B cell (primary cell): ENCODE measurements at regions not wholly inside any gene's neighbourhood (a gene's known extent, or its start where the extent isn't known, plus 50 kb on each side); places are given as distances from the start of the nearest gene placed in this dataset.

Experiments
- ATAC-seq: fragments of 200-7000 bp; cut with Tn5 transposase; one replicate; pipeline ENCODE4 v1.10.0; 2021; ENCODE audit warnings: low read depth, mild to moderate bottlenecking, moderate number of reproducible peaks, moderate library complexity
- CTCF ChIA-PET: fragments of 350-600 bp; sonication (Branson Sonifier 250); formaldehyde crosslinking; loops from one replicate; lab custom pipeline; 2021; ENCODE audit warnings: antibody characterized with exemption, inconsistent platforms; lab: Charles Lee
- POLR2A ChIA-PET: fragments of 350-600 bp; sonication (Branson Sonifier 250); formaldehyde crosslinking; loops from one replicate; lab custom pipeline; 2021; ENCODE audit warnings: antibody characterized with exemption; lab: Charles Lee
- DNase-seq: peaks from one replicate; pipeline ENCODE4 v3.0.0; 2013
- H2AFZ ChIP-seq: 2 replicates; pipeline ENCODE4 v1.6.1; 2012; ENCODE audit warnings: mild to moderate bottlenecking, low read depth, low read length; ENCODE audit not compliant: insufficient read depth, poor library complexity, severe bottlenecking
- H3K27ac ChIP-seq, 2 donors: 1 replicate in 1 of 2; 2 replicates in 1 of 2; pipeline ENCODE4 v1.5.1; 2012 to 2013; ENCODE audit warnings: low read length in 2 of 2, mild to moderate bottlenecking in 2 of 2, moderate library complexity in 1 of 2
- H3K27me3 ChIP-seq, 4 experiments: fragments of 200-600 bp in 1 of 4; sonication (generic) in 1 of 4; replicated peaks in 1 of 4; 1 replicate in 2 of 4; 2 replicates in 2 of 4; pipeline versions ENCODE4 v1.6.1 to v1.7.0; 2013 to 2016; ENCODE audit warnings: low read length in 3 of 4, mild to moderate bottlenecking in 2 of 4, mixed read lengths in 1 of 4, moderate library complexity in 1 of 4; ENCODE audit not compliant: insufficient read depth in 4 of 4, control insufficient read depth in 3 of 4; ENCODE audit errors: control extremely low read depth in 1 of 4
- H3K36me3 ChIP-seq, 2 experiments: replicated peaks in 1 of 2; 1 replicate in 1 of 2; 2 replicates in 1 of 2; pipeline versions ENCODE4 v1.6.1 to v1.7.1; 2013; ENCODE audit warnings: low read length in 1 of 2; ENCODE audit not compliant: insufficient read depth in 2 of 2, control insufficient read depth in 1 of 2; ENCODE audit errors: control extremely low read depth in 1 of 2, extremely low read depth in 1 of 2
- H3K4me1 ChIP-seq, 2 donors: fragments of 200-600 bp in 1 of 2; sonication (generic) in 1 of 2; 1 replicate in 1 of 2; 2 replicates in 1 of 2; pipeline versions ENCODE4 v1.5.1 to v1.6.1; 2013 to 2017; ENCODE audit warnings: low read length in 2 of 2; ENCODE audit not compliant: control insufficient read depth in 2 of 2, insufficient read depth in 2 of 2
- H3K4me2 ChIP-seq: replicated peaks from 2 replicates; pipeline ENCODE3; 2012; ENCODE audit warnings: mild to moderate bottlenecking, low read depth, low read length; ENCODE audit not compliant: poor library complexity, severe bottlenecking
- H3K4me3 ChIP-seq, 5 experiments: fragments of 200-600 bp in 1 of 5; sonication (generic) in 1 of 5; 1 replicate in 3 of 5; 2 replicates in 2 of 5; pipeline versions ENCODE4 v1.5.1 to v1.7.0; 2011 to 2016; ENCODE audit warnings: low read length in 4 of 5, mild to moderate bottlenecking in 4 of 5, low read depth in 2 of 5, control low read depth in 1 of 5, moderate library complexity in 1 of 5; ENCODE audit not compliant: insufficient read depth in 1 of 5; ENCODE audit errors: control extremely low read depth in 1 of 5, extremely low read depth in 1 of 5
- H3K79me2 ChIP-seq: fragments of 200-600 bp; sonication (generic); one replicate; pipeline ENCODE4 v1.6.0; 2016; ENCODE audit warnings: low read length; ENCODE audit not compliant: control insufficient read depth, insufficient read depth
- H3K9ac ChIP-seq: fragments of 200-600 bp; sonication (generic); 2 replicates; pipeline ENCODE4 v1.6.1; 2017; ENCODE audit warnings: mild to moderate bottlenecking, low read length, moderate library complexity
- H3K9me3 ChIP-seq, 3 donors: one replicate each; pipeline versions ENCODE4 v1.6.1 to v1.7.1; 2013; ENCODE audit warnings: low read length in 2 of 3; ENCODE audit not compliant: control insufficient read depth in 2 of 3, insufficient read depth in 1 of 3; ENCODE audit errors: control extremely low read depth in 1 of 3
- H4K20me1 ChIP-seq: 2 replicates; pipeline ENCODE4 v1.6.0; 2012; ENCODE audit warnings: mild to moderate bottlenecking, low read length; ENCODE audit not compliant: insufficient read depth, control insufficient read depth, poor library complexity, severe bottlenecking
- H3K27ac Mint-ChIP-seq: one replicate; pipeline ENCODE4 v1.8.0; 2021; ENCODE audit warnings: mixed read lengths
- H3K27me3 Mint-ChIP-seq: one replicate; pipeline ENCODE4 v1.8.0; 2021; ENCODE audit warnings: mixed read lengths
- H3K4me1 Mint-ChIP-seq: one replicate; pipeline ENCODE4 v1.8.0; 2021; ENCODE audit warnings: mixed read lengths
- H3K4me3 Mint-ChIP-seq: one replicate; pipeline ENCODE4 v1.8.0; 2021; ENCODE audit warnings: mixed read lengths
- H3K9me3 Mint-ChIP-seq: one replicate; pipeline ENCODE4 v1.8.0; 2022; ENCODE audit warnings: mixed read lengths; ENCODE audit not compliant: insufficient read depth
- EZH2 ChIP-seq: IDR thresholded peaks from 2 replicates; pipeline ENCODE4 v1.6.1; 2012; ENCODE audit warnings: borderline replicate concordance, low read depth, mild to moderate bottlenecking, moderate library complexity, low read length; ENCODE audit not compliant: insufficient read depth, poor library complexity, severe bottlenecking
- WGBS: methylation state at CpG from one replicate; pipeline ENCODE4 v1.1.5; 2013; ENCODE audit warnings: missing lambda C conversion rate; ENCODE audit not compliant: insufficient coverage; 5-methylcytosine and 5-hydroxymethylcytosine counted together
- intact Hi-C: fragments of 100-400 bp; cut with micrococcal nuclease; formaldehyde crosslinking; loops from one replicate; pipeline ENCODE4 v1.10.0; 2022
- TF ChIP-seq, protein P1 (sequence below): fragments of 200-600 bp; IDR thresholded peaks from one replicate; pipeline ENCODE4 v1.8.0; 2022; ENCODE audit warnings: antibody characterized with exemption, mild to moderate bottlenecking

GRCh38 chr16:27633721-27634120, 83.8 kb downstream of the KATNIP start:
- no peak for ATAC-seq
- CTCF ChIA-PET: no interaction called here
- Mint-ChIP-seq H3K27ac (no peak overlapping the region), H3K4me3 (no peak overlapping the region), H3K27me3 (no peaks in the 10 kb centered on the region), H3K9me3 (no peaks in the 10 kb centered on the region), H3K4me1 (no peaks in the 10 kb centered on the region)
- Histone ChIP-seq H3K4me2 (no peak overlapping the region), H3K9ac (no peak overlapping the region), H2AFZ (no peak overlapping the region), H3K27me3 (no peaks in the 10 kb centered on the region), H4K20me1 (no peaks in the 10 kb centered on the region), H3K27ac (no peak overlapping the region), H3K79me2 (no peaks in the 10 kb centered on the region), H3K4me1 (no peaks in the 10 kb centered on the region), H3K9me3 (no peaks in the 10 kb centered on the region), H3K4me3 (no peak overlapping the region), H3K36me3 (peaks cover 0 to 10% of the 10 kb centered on the region in 2 experiments)
- POLR2A ChIA-PET: no interaction called here
- DNase-seq: no peak
- TF ChIP-seq, protein P1, sequence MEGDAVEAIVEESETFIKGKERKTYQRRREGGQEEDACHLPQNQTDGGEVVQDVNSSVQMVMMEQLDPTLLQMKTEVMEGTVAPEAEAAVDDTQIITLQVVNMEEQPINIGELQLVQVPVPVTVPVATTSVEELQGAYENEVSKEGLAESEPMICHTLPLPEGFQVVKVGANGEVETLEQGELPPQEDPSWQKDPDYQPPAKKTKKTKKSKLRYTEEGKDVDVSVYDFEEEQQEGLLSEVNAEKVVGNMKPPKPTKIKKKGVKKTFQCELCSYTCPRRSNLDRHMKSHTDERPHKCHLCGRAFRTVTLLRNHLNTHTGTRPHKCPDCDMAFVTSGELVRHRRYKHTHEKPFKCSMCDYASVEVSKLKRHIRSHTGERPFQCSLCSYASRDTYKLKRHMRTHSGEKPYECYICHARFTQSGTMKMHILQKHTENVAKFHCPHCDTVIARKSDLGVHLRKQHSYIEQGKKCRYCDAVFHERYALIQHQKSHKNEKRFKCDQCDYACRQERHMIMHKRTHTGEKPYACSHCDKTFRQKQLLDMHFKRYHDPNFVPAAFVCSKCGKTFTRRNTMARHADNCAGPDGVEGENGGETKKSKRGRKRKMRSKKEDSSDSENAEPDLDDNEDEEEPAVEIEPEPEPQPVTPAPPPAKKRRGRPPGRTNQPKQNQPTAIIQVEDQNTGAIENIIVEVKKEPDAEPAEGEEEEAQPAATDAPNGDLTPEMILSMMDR: no peak
- no peak for TF ChIP-seq EZH2
- intact Hi-C loops: no loop called here

- intact Hi-C loops: no loop called here
- Mint-ChIP-seq H3K4me1 (peaks cover 1% of the 10 kb centered on the region), H3K4me3 (no peak overlapping the region), H3K27me3 (no peaks in the 10 kb centered on the region), H3K27ac (no peak overlapping the region), H3K9me3 (no peaks in the 10 kb centered on the region)
- TF ChIP-seq, protein P1: no peak
- no peak for TF ChIP-seq EZH2
- H4K20me1 ChIP-seq: no peaks in the 10 kb centered on the region
- no peak overlapping the region for H2AFZ ChIP-seq
- POLR2A ChIA-PET: no interaction called here
- peaks cover 0 to 10% of the 10 kb centered on the region in 2 experiments for H3K36me3 ChIP-seq
- DNase-seq (no peak), ATAC-seq (no peak)
- no peak overlapping the region for H3K27ac ChIP-seq
- H3K4me1 ChIP-seq: no peaks in the 10 kb centered on the region
- H3K27me3 ChIP-seq: no peaks in the 10 kb centered on the region
- no peaks in the 10 kb centered on the region for H3K79me2 ChIP-seq
- CTCF ChIA-PET: no interaction called here
- no peak overlapping the region for H3K9ac ChIP-seq
- H3K4me2 ChIP-seq: no peak overlapping the region
- no peak overlapping the region for H3K4me3 ChIP-seq
- 93% methylated on average over 5 of the region's 8 CpGs for WGBS
- H3K9me3 ChIP-seq: no peaks in the 10 kb centered on the region
These were observed 84.8 kb downstream of the KATNIP start for GRCh38 chr16:27634779-27635178.
